ENCODE measurements at regions not wholly inside any gene's neighbourhood (a gene's known extent, or its start where the extent isn't known, plus 50 kb on each side); places are given as distances from the start of the nearest gene placed in this dataset.

DNA sequence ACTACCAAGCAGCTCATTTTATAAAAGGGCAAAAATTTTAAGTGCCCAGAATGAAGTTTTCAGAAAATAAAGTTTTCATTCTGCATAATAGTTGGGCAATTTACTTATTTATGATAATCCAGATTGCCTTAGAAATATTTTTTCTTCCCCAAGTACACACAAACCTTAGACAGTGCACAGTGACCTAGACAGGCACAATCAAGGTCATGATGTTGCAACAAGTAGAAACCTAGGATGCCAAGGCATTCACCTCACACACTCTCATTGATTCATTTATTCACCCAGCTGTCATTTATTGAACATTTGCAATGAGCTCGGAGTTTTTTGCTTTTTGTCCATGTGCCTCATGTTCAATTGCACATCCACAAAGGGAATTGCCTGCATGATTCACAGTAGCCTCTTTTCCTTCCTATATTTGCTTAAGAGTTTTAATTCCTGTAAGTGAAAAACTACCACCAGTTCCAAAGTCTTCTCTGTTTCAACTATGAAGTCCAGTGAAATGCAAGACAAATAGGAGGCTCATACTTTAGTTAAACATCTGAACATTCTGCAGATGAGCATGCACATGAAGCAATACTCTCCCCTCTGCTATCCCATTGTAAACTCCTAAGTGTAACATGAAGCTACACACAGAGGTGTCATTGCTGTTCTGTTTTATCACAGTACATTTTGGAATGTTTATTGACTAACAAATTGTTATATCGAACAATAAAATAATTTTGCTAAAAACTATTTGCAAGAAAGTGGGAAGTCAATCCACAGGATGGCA is 122.9 kb downstream of the HINT1 start:
- no peak for DNase-seq
- Histone ChIP-seq H3K9me3 (no peaks in the 10 kb centered on the region), H3K4me3 (ENCODE audit: low read depth, low read length) (no peak overlapping the region), H3K4me1 (no peaks in the 10 kb centered on the region), H3K36me3 (no peaks in the 10 kb centered on the region), H3K27me3 (no peaks in the 10 kb centered on the region)
- TF ChIP-seq, protein P1, sequence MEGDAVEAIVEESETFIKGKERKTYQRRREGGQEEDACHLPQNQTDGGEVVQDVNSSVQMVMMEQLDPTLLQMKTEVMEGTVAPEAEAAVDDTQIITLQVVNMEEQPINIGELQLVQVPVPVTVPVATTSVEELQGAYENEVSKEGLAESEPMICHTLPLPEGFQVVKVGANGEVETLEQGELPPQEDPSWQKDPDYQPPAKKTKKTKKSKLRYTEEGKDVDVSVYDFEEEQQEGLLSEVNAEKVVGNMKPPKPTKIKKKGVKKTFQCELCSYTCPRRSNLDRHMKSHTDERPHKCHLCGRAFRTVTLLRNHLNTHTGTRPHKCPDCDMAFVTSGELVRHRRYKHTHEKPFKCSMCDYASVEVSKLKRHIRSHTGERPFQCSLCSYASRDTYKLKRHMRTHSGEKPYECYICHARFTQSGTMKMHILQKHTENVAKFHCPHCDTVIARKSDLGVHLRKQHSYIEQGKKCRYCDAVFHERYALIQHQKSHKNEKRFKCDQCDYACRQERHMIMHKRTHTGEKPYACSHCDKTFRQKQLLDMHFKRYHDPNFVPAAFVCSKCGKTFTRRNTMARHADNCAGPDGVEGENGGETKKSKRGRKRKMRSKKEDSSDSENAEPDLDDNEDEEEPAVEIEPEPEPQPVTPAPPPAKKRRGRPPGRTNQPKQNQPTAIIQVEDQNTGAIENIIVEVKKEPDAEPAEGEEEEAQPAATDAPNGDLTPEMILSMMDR (IDR thresholded peaks at IDR 0.05; ENCODE audit: low read depth, low read length), result no peak

DNA sequence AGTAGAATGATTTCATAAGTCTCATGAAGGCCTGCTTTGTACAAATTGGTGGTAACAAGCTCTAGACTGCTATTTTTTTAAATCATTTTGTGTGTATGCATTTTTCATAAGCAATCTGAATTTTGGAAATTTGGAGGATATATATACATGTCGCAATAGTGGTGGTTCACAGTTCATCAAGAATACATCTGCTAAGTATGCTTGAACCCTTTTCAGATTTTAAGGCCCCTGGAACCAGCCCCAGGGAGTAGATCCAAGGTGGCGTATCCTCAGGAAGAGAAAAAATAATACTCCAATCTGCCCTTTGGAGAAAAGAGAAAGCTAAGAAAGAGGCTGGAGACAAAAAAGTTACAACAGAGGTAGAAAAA is 141.6 kb downstream of the HINT1 start:
- H3K4me1 ChIP-seq, result no peaks in the 10 kb centered on the region
- DNase-seq, result no peak
- TF ChIP-seq, protein P1 (IDR thresholded peaks at IDR 0.05; ENCODE audit: low read depth, low read length), result no peak
- no peaks in the 10 kb centered on the region for H3K36me3 ChIP-seq
- H3K4me3 ChIP-seq (ENCODE audit: low read depth, low read length), result no peak overlapping the region
- no peaks in the 10 kb centered on the region for H3K27me3 ChIP-seq
- H3K9me3 ChIP-seq, result no peaks in the 10 kb centered on the region

DNA sequence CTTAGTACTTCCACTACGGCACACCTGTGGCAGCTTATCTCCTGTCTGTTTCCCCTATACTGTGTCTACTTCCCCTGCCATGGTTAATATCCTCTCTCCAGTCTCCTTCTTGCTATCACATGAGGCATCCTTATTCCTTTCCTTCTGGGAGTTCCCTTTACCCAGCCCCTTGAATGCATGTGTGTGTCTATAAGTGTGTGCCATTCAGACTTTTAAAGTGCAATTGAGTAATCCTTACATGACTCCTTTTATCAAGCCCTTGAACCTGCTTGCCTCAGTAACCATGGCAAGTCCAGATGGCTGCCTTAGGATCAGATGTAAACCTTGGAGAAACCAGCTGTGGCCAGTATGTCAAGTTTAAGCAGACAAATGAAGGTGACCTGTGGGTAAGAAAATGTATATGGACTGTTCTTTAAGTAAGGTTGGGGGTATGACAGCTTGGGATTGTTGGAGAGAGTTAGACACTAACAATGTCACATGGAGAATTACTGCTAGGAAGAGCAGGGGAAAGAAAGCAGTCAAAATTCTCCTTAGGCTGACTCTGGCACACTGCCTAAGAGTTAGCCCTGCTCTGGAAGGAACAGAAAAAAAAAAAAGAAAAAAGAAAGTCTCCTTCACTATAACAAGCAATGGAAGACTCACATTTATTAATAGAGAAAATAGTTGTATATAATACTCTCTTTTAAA is 142.1 kb downstream of the HINT1 start:
- Histone ChIP-seq H3K9me3 (no peaks in the 10 kb centered on the region), H3K36me3 (no peaks in the 10 kb centered on the region), H3K27me3 (no peaks in the 10 kb centered on the region), H3K4me3 (ENCODE audit: low read depth, low read length) (no peak overlapping the region), H3K4me1 (no peaks in the 10 kb centered on the region)
- TF ChIP-seq, protein P1 (IDR thresholded peaks at IDR 0.05; ENCODE audit: low read depth, low read length), result no peak
- no peak for DNase-seq

DNA sequence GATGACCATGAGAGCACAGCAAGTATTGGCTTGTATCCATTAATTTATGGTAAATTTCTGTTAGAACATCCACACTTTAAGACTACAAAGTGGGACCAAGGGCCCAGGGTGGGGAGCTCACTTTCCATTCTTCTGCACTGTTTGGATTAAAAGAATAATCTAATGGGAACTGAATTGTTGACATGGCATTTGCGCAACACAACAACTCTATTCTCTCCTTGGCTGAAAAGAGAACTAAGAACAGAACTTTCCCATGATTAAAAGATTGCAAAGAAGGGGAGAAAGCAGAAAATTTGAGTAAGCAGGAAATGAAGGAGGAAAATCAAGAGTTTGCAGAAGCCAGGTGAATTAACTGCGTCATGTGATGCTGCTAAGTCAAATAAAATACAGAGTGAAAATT is 143.4 kb downstream of the HINT1 start:
- Histone ChIP-seq H3K36me3 (no peaks in the 10 kb centered on the region), H3K4me1 (no peaks in the 10 kb centered on the region), H3K9me3 (no peaks in the 10 kb centered on the region), H3K27me3 (no peaks in the 10 kb centered on the region), H3K4me3 (ENCODE audit: low read depth, low read length) (no peak overlapping the region)
- no peak for DNase-seq
- TF ChIP-seq, protein P1 (IDR thresholded peaks at IDR 0.05; ENCODE audit: low read depth, low read length), result no peak

DNA sequence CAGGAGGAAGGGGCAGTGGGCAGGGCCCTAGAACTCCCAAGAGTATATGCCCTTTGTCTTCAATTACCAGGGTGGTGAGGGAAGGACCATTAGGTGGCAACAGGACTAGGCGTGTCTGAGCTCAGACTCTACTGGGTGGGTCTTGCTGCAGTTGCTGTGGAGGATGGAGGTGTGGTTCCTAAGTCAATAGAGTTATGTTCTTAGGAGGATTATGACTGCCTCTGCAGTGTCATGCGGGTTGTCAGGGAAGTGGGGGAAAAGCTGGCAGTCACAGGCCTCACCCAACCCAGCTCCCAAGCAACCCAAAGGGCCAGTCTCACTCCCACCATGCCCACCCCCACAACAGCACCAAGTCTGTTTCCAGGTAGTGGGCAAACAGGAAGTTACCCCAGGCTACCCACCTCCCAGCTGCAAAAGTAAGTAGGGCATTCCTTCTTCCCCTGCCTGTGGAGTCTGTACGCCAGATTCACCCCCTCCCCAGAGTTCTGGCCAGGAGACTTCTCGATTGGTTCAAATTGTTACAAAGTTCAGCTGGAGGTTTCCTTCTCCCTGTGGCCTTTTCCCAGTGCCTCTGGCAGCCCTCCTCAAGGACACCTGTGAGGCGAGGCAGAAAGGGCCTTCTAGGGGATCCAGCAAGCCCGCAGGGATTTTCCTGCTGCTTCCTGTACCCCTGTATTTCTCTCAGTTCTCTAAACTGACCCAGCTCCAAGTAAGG is 145.3 kb downstream of the HINT1 start:
- Histone ChIP-seq H3K36me3 (no peaks in the 10 kb centered on the region), H3K4me1 (no peaks in the 10 kb centered on the region), H3K27me3 (no peaks in the 10 kb centered on the region), H3K4me3 (ENCODE audit: low read depth, low read length) (no peak overlapping the region), H3K9me3 (no peaks in the 10 kb centered on the region)
- TF ChIP-seq, protein P1 (IDR thresholded peaks at IDR 0.05; ENCODE audit: low read depth, low read length), result no peak
- no peak for DNase-seq

All from BE2C (cell line).